Activated CD8-positive, alpha-beta memory T cell treated with anti-CD3 and anti-CD28 coated beads for 24 hours (primary cell): ENCODE measurements at regions not wholly inside any gene's neighbourhood (a gene's known extent, or its start where the extent isn't known, plus 50 kb on each side); places are given as distances from the start of the nearest gene placed in this dataset.

Source experiments
- DNase-seq: peaks from one replicate; pipeline ENCODE4 v3.0.0-alpha.2; 2020

DNA sequence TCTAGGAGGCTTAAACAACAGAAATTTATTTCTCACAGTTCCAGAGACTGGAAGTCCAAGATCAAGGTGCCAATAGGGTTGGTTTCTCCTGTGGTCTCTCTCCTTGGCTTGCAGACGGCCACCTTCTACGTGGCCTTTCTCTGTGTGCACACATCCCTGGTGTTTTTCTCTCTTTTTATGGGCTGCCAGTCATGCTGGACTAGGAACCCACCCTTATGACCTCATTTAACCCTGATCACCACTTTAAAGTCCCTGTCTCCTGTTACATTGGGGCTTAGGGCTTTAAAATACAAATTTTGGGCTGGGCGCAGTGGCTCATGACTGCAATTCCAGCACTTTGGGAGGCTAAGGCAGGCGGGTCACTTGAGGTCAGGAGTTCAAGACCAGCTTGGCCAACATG, 157.1 kb downstream of the TLE1 start:
- DNase-seq = no peak

- DNase-seq = no peak
Observed at GRCh38 chr9:81531511-81531910, 157.8 kb downstream of the TLE1 start.

GRCh38 chr9:81530846-81531245, 158.5 kb downstream of the TLE1 start:
- DNase-seq = no peak

- no peak for DNase-seq
Observed at GRCh38 chr9:81530310-81530810, 159.0 kb downstream of the TLE1 start.

DNA sequence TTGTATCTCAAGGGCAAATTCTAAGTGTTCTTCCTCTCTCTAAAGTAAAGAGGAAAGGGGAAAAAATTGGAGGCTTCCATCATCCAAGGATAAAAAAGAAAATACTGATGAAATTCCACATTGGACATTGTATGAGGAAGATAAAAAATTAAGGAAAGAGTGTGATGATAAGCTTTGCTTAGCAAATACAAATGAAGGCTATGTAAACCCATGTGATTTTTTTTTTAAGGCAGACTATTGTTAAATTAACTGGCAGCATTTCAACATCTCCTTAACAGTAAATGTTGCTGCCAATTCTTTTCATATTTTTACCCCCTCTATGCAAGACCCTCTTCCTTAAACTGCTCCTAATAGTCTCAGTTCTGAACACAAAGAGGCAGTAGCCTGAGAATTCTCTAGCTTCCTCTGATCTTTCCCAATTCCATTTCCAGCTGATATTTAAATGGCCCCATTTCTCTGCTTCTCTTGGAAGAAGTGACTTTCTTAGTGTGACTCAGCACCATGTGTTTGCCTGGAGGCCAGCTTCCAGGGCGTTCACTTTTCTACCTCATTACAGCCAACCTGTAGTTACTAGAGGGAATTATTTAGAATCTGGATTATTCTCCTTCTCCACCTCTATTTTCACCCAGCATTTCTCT, 159.7 kb downstream of the TLE1 start:
- DNase-seq = no peak

- DNase-seq = no peak
Observed at GRCh38 chr9:81526587-81526986, 162.8 kb downstream of the TLE1 start.

DNA sequence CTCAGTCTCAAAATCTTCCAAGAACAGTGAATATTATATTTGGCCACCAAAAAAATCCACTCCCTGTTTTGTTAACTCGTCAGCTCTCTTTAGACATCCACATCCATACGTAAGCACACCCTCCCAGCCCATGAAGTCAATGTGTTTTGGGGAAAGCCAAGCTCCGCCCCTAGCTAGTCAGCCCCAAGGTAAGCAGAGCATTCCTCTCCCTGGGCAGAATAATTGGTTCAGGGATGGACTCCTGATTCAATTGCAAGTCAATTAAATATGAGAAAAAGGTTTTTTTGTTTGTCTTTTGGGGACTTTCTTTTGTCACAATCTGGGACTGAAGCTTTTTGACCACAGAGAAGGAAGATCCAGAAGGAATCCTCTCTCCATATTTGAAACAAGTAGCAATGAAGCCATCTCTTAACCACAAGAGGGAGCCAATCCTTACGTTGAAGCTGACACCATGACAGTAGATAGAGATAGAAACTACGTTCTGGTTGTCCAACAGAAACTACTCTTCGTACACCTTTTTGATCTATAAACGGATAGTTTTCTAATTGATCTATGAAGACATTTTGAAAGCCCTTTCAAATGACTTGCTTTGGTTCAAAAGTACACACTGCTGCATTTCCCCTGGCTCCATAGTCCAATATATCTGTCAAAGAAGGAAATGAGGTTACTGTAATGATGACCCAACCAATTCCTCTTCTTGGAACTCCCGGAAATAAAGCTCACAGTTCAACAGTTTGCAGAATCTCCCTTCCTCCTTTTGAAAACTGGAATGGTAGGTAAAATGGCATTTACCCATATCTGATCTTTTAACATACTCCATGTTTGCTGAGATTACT, 166.4 kb downstream of the TLE1 start:
- DNase-seq = no peak

DNA sequence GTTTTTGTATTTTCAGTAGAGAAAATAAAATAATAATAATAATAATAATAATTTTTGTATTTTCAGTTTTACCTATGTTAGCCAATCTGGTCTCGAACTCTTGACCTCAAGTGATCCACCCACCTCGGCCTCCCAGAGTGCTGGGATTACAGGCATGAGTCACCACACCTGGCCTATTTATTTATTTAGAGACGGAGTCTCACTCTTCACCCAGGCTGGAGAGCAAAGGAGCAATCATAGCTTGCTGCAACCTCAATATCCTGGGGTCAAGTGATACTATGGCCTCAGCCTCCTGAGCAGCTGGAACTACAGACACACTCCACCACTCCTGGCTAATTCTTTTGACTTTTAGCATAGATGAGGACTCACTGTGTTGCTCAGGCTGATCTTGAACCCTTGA, 167.5 kb downstream of the TLE1 start:
- DNase-seq = no peak

- no peak for DNase-seq
Observed at GRCh38 chr9:81519816-81520495, 169.4 kb downstream of the TLE1 start.

DNA sequence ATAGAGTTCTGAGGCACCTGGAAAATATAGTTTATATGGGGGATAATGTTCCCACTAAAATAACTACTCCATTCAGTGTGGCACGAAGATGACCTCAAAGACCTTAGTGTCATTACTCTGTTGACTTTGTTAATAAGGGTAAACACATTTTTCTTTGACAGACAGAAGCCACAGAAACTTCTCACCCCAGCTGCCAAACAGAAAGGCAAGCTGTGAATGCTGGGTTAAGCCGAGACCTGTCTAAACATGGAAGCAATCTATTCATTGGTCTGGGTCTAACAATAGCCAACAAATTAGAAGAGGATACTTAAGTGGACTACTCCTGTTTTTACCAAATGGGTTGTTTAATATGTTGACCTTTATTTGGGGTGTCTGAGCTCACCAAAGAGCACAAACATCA, 171.4 kb downstream of the TLE1 start:
- DNase-seq = no peak

- DNase-seq = no peak
Observed at GRCh38 chr9:81513059-81513458, 176.3 kb downstream of the TLE1 start.

GRCh38 chr9:81512641-81513040, 176.7 kb downstream of the TLE1 start:
- no peak for DNase-seq

DNA sequence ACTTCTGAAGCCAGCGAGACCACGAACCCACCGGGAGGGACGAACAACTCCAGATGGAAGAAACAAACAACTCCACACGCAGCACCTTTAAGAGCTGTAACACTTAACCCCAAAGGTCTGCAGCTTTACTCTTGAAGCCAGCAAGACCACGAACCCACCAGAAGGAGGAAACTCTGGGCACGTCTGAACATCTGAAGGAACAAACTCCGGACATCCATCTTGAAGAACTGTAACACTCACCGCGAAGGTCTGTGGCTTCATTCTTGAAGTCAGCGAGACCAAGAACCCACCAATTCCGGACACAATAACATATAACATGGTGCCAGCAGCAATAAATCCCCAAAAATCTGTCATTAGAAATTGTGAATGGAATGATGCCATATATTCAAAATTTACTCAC, 180.9 kb downstream of the TLE1 start:
- no peak for DNase-seq

DNA sequence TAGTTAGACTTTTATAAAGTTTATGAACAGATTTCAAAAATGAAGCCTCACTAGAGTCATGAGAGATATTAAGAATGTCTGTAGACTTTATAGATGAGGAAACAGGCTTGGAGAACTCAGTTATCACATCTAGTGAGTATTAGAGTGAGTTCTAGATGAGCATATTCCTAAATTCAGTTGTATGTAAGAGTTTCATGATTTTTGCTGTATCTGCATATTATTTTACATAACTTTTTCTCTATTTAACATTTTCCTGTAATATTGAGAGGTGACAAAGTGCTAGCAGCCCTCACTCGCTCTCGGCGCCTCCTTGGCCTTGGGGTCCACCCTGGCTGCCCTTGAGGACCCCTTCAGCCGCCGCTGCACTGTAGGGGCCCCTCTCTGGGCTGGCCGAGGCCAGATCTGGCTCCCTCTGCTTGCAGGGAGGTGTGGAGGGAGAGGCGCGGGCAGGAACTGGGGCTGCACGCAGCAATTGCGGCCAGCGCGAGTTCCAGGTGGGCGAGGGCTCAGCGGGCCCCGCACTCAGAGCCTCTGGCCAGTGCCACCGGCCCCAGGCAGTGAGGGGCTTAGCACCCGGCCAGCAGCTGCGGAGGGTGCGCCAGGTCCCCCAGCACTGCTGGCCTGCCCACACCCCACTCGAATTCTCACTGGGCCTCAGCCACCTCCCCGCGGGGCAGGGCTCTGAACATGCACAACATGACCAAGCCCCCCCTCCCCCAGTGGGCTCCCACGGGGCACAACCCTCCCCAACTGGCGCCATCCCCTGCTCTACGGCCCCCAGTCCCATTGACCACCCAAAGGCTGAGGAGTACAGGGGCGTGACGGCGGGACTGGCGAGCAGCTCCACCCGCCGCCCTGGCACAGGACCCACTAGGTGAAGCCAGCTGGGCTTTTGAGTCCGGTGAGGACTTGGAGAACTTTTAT, 182.1 kb downstream of the TLE1 start:
- no peak for DNase-seq

DNA sequence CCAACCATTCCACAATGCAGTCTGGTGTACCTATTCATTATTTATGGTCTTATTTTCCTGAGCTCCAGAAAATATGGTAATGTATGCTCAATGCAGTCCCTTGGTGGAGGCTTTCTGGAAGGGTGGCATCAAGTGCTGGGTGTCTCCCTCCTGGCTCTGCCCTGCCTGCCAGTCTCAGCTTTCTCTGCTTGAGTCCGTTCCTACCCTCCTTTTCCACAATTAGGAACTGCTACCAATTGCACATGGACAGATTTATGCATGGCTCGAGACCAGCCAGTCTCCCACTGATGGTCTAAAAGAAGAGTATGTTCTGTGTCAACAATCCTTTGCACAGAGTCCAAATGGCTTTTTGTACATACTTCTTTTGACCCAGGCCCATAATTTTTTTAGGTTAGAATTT, 189.8 kb downstream of the TLE1 start:
- no peak for DNase-seq

GRCh38 chr9:81499021-81499454, 190.3 kb downstream of the TLE1 start:
- no peak for DNase-seq

DNA sequence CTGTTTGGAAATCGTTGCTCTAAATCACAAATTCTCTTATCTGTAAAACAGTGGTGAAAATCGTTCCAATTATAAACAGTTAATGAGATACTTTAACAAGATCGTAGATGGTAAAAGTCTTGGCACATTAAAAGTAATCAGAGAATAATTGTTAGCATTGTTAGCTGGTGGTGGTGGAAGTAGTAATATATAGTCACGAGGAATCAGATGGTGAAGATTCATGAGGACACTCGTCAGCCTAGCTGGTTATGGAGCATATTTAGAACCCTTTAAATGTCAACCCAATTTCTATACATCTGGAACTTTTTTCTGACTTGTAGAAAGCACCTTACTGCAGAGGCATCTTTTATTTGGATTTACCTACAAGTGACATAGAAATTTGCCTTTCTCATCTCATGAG, 190.8 kb downstream of the TLE1 start:
- no peak for DNase-seq

- no peak for DNase-seq
Observed at GRCh38 chr9:81497091-81497490, 192.3 kb downstream of the TLE1 start.

- DNase-seq = no peak
Observed at GRCh38 chr9:81492710-81493447, 196.5 kb downstream of the TLE1 start.

DNA sequence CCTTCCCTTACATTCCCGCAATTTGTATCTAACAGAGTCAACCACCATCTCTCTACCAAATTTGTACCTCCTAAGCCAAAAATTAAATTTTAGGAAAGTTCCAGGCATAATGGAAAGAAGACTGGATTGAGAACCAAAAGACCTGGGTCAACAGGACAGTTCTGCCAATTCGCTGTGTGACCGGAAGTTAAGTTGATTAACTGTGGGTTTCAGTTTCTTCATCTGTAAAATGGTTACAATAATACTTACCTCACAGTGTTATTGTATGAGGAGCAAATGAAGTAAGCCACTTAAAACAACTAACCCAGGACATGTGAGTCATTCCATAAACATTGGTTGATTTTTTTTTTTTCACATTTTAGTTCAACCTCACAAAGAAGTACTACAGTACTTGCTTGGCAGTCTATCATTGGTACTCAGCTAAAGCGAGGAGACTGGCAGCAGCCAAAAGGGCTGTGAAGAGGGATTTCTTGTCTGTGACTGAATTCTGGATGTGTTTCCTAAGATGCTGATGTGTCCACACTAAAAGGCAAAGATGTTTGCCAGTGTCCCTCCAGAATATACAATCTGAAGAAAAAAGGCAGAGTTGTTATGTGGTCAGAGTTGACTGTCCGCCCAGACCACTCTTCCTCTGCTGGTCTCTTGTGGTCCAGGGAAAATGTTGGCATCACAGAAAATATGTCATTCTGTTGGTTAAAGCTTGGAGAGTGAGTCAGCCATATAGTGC, 198.6 kb downstream of the TLE1 start:
- no peak for DNase-seq

DNA sequence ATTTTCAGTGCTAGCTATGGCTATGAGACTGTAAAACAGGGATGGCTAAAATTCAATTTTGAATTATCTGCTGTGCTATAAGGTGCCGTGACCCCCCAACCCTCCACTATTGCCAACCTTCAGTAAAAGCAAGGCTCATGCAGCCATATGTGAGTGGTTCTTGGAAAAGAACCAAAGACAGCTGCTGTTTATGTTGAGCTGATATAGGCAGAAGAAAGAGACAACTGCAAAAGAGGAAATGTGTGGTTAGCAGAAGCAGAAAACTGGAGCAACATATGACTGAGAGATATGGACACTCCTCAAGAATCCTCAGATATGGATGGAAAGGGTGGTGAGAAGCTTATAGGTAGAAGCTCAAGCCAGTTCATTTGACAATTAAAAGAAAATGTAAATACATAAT, 200.3 kb downstream of the TLE1 start:
- no peak for DNase-seq
